Stimulated activated CD4-positive, alpha-beta T cell treated with anti-CD3 and anti-CD28 coated beads, Interleukin-1b, Interleukin-23, amount 100 ng/mL, for 1 hour (primary cell): ENCODE measurements at regions not wholly inside any gene's neighbourhood (a gene's known extent, or its start where the extent isn't known, plus 50 kb on each side); places are given as distances from the start of the nearest gene placed in this dataset.

Source experiments
- DNase-seq, 2 donors: peaks; one replicate each; pipeline ENCODE4 v3.0.0-alpha.2; 2020; ENCODE audit warnings: low read depth in 2 of 2

DNA sequence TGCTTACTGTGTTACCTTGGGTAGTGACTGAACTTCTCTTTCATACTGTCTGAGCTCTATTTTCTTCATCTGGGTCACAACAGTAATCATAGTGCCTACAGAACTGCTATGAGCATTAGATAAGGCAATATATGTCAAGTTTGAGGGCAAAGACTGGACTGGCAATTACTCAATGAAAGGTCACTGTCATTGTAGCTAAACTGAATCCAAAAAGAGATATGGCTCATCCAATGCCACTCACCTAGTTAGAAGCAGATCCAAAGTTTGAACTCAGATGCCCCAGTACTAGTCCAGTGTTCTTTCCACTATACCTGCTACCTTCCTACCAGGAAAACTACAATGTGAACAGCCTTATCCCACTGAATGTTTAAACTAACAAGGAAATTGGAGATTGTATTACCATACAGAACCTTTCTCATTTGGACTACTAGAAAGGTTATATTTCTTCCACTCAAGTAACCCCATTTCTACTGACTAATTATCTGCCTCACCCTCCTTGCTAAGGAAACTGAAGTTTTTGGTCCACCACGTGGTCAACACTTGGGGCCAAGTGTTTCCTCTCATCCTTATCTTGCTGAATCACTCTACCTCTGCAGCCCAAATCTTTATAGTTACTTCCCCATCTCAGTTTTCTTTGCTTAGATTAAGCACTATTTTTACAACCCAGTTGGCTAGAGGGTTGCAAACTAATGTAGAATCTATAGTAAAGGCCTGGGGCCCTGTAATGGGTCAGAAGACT is 202.3 kb upstream of the LPP start:
- DNase-seq, result no peak

DNA sequence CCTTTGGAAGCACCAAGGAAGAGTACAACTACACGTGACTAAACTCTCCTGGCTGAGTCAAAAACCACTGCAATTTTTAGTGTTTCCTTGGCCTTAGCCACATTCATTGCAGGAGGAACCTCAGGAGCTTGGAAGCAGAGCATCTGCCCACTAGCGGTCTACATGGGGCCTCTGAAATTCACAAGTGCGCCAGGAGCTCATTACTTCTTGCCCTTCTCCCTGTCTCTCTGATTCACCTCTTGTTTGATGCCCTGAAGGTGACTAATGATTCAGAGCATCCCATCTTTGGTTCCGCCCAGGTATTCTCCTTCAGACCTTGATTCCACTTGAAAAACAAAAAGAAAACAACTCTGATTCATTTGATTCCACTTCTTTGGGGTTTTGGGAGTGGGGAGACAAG is 201.1 kb upstream of the LPP start:
- DNase-seq, result no peak

- DNase-seq, result no peak
Observed at GRCh38 chr3:187954516-187954872, 199.5 kb upstream of the LPP start.

DNA sequence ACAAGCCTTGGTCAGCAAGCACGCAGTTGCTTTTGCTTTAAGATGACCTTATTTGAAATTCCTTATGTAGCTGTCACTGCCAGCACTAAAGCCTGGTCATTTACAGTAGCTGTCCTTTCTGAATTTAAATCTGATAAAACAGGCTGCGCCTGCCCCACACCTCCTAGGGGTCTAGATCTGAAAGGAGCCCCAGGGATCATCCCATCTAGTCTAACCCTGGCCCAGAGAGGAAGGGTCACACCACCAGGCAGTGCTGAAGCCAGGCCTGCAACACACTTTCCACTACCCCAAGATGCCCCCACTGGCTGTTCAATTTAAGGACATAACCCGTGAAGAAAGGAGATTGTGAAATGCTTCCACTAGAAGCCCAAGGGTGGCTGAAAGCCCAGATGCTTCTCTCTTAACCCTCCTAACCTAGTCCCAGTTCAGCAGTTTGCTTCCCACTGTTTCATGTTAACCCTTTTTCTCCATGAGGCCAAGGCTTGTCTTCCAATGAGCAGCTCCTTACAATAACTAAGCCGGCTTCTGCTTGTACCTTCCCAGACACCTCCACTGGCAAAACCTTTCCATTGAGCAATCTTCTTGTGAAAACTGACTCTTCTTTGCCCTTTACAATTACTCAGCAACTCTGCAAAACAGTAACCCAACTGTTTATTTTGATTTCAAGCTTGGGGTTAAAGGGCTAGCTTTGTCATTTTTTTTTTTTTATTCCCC is 198.9 kb upstream of the LPP start:
- no peak for DNase-seq

- DNase-seq, result no peak
Observed at GRCh38 chr3:187955587-187955952, 198.4 kb upstream of the LPP start.

- no peak for DNase-seq
Observed at GRCh38 chr3:187957165-187957581, 196.8 kb upstream of the LPP start.

DNA sequence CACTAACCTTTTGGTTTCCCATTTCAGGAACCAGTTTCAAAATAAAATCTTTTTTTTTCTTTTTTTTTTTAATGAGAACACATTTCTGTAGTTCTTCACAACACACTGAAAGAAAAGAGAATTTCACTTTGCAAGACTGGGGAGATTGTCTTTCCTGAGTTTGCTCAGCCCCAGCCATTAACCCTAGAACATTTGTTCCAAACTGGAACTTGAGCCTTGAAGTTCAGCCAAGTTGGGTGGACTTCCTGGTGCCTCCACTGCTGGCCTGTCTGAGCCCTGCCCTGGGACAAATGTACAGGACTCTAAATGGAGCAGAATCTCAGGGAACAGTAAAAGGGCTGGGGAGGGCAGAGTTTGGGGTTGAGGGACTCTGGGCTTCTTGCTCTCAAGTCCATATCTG is 196.4 kb upstream of the LPP start:
- DNase-seq, result no peak

GRCh38 chr3:187958432-187959003 is 195.4 kb upstream of the LPP start:
- DNase-seq, result no peak

DNA sequence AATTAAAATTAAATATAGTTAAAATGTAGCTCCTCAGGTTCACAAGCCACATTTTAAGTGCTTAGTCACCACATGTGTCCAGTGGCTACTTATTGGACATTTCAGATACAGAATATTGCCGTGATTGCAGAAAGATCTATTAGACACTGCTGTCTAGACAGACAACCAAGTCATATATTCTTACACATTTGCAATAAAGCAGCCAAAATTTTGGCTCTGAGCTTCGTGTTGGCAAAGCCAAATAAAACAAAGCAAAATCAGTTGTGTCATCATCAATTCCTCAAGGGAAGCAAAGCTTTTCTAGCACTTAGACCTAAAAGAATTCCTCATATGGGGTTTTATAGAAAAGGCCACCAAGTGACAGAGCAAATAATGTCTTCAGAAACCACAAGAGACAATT is 193.1 kb upstream of the LPP start:
- DNase-seq, result no peak

DNA sequence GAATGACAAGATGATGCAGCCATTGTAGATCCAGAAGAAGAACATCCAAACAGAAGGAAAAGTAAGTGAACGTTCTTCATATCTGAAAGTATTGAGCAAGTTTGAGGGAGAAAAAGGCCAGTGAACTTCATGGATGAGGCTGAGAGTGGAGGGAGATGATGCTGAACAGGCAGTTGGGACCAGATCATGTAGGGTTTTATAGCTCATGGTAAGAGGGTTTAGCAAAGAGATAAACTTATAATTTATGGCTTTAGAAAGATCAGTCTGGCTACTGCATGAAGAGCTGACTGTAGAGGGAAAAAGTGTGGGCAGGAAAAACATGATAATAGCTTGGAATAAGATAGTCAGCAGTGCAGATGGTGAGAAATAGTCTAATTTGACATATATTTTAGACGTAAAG is 192.6 kb upstream of the LPP start:
- DNase-seq, result no peak

GRCh38 chr3:187963003-187963676 is 190.8 kb upstream of the LPP start:
- DNase-seq, result no peak

DNA sequence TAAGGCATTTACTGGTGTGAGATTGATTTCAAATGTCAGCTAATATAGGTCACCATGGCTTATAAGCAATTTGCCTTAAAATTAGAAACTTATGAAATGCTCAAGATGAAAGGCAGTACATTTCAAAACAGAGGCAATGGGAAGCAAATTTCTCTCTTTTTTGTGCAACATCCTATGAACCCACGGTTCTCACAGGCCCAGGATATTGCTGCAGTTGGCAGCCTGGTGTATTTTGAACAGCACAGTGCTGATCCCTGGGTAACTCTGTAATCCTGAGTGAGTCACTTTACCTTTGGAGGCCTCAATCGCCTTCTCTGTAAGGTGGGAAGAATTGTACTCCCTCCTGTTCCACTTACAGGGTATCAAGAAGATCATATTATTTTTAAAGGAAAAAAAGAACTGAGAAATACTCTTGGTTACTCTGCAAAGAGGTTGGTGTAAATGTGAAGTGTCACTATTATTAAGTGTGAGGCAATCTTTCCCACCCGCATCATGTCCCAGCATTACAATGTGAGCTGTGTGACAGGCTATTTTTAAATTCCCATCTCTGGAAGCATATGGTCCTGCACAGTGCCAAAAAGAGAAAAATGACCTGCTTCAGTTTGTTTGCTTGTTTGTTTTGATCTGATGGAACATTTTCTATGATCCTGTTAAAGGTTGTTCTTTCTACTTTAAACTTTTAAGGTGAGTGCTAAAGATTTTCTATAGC is 190.1 kb upstream of the LPP start:
- no peak for DNase-seq

GRCh38 chr3:187964760-187965159 is 189.2 kb upstream of the LPP start:
- DNase-seq, result no peak

DNA sequence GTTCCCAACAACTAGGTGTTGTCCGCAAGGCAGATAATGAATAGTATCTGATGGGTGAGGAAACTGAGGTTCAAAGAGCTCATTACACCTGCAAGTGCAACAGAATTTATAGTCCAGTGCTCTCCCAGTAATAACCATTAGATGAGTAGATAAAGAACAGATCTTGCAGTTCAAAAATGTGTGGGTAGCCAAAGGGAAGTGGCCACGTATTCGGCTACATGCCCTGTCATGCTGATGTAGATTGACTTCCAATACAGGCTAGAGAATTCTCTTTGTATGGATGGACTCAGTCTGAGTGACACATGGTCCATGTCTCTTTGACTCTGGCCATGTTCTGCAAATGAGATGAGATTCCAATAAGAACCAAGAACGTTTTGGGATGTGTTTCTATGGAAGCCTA is 187.9 kb upstream of the LPP start:
- no peak for DNase-seq

DNA sequence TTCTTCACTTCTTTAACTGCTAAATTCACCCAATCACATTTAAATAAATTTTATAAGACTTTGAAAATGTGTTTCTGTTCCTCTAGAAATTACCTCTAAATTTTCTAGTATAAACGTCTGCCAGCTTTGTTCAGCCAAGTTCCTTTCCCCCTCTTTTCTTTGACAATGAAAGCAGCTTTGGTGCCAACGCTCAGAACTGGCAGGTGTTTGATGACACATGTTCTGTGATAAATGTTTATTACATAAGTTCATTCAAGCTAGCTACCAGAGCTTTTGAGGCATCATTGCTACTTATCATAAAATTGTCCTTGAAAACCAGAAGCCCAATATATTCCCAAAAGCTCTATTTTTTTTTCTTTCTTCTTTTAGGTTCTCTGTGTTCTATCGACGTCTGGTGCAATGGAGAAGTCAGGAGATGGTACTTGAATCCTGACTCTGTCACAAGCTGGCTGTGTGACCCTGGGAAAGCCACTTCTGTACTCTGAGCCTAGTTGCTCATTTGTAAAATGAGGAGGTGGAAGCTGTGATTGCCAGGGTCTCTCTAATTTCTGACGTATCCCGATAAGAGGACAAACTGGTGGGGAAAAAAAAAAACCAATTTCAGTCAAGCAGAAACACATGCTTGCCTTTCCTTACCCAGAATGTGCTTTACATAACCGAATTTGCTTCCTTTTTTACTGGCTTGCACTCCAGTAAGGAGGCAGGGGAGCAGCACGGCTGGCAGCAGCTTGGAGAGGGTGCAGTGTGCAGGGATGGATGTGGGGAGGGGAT is 187.1 kb upstream of the LPP start:
- DNase-seq, result no peak

GRCh38 chr3:187967993-187968392 is 186.0 kb upstream of the LPP start:
- no peak for DNase-seq

- no peak for DNase-seq
Observed at GRCh38 chr3:187968883-187969580, 184.9 kb upstream of the LPP start.

GRCh38 chr3:187969581-187969950 is 184.4 kb upstream of the LPP start:
- no peak for DNase-seq

- DNase-seq, result no peak
Observed at GRCh38 chr3:187970106-187970505, 183.9 kb upstream of the LPP start.

- DNase-seq, result no peak
Observed at GRCh38 chr3:187971629-187972028, 182.3 kb upstream of the LPP start.

GRCh38 chr3:187972454-187972853 is 181.5 kb upstream of the LPP start:
- DNase-seq, result no peak
